Gastroesophageal sphincter (tissue), 3 donors: ENCODE measurements at regions not wholly inside any gene's neighbourhood (a gene's known extent, or its start where the extent isn't known, plus 50 kb on each side); places are given as distances from the start of the nearest gene placed in this dataset.

Experiments
- CTCF ChIP-seq, 4 experiments: fragments of 200-600 bp in 2 of 4; fragments of 450-650 bp in 2 of 4; sonication (generic) in 1 of 4; IDR thresholded peaks; one replicate each; pipeline ENCODE4 v1.5.1; 2017 to 2019; ENCODE audit warnings: antibody characterized with exemption in 4 of 4, mild to moderate bottlenecking in 2 of 4, moderate library complexity in 2 of 4
- EP300 ChIP-seq: sonication (generic); formaldehyde crosslinking; IDR thresholded peaks from one replicate; pipeline ENCODE4 v1.6.1; 2017; ENCODE audit warnings: antibody characterized with exemption, mild to moderate bottlenecking
- POLR2A ChIP-seq, 2 donors: fragments of 450-650 bp; IDR thresholded peaks; one replicate each; pipeline ENCODE4 v1.6.1; 2017; ENCODE audit warnings: antibody characterized with exemption in 2 of 2, mild to moderate bottlenecking in 2 of 2, moderate library complexity in 1 of 2
- POLR2AphosphoS5 ChIP-seq: sonication (generic); formaldehyde crosslinking; IDR thresholded peaks from one replicate; pipeline ENCODE4 v1.6.1; 2017; ENCODE audit warnings: antibody characterized with exemption

- TF ChIP-seq CTCF (IDR thresholded peaks at IDR 0.05), result no peak
- no peak for TF ChIP-seq EP300
- TF ChIP-seq POLR2A (IDR thresholded peaks at IDR 0.05), result no peak
- no peak for TF ChIP-seq POLR2AphosphoS5
These were observed 199.4 kb upstream of the ARRDC4 start for GRCh38 chr15:97761110-97761509.
